HS-27A (cell line): ENCODE measurements at regions not wholly inside any gene's neighbourhood (a gene's known extent, or its start where the extent isn't known, plus 50 kb on each side); places are given as distances from the start of the nearest gene placed in this dataset.

Source experiments
- DNase-seq: peaks from one replicate; pipeline ENCODE4 v3.0.0-alpha.2; 2012; ENCODE audit warnings: low read depth, missing footprints

GRCh38 chr2:120852200-120852815 is 116.6 kb downstream of the GLI2 start:
- no peak for DNase-seq

- no peak for DNase-seq
Measured at GRCh38 chr2:120853306-120854013, 117.8 kb downstream of the GLI2 start.

GRCh38 chr2:120854014-120854620 is 118.4 kb downstream of the GLI2 start:
- DNase-seq: no peak

GRCh38 chr2:120854766-120855530 is 119.3 kb downstream of the GLI2 start:
- no peak for DNase-seq

- no peak for DNase-seq
Measured at GRCh38 chr2:120855855-120856405, 120.3 kb downstream of the GLI2 start.

GRCh38 chr2:120856421-120856862 is 120.8 kb downstream of the GLI2 start:
- peak; percentile 7 for DNase-seq

- no peak for DNase-seq
Measured at GRCh38 chr2:120857422-120857821, 121.8 kb downstream of the GLI2 start.

GRCh38 chr2:120857931-120858330 is 122.3 kb downstream of the GLI2 start:
- no peak for DNase-seq

GRCh38 chr2:120858361-120859106 is 122.9 kb downstream of the GLI2 start:
- DNase-seq: no peak

- DNase-seq: no peak
Measured at GRCh38 chr2:120859128-120859527, 123.5 kb downstream of the GLI2 start.

- DNase-seq: no peak
Measured at GRCh38 chr2:120859814-120860578, 124.3 kb downstream of the GLI2 start.

GRCh38 chr2:120860579-120860922 is 124.9 kb downstream of the GLI2 start:
- no peak for DNase-seq

- no peak for DNase-seq
Measured at GRCh38 chr2:120861191-120861575, 125.5 kb downstream of the GLI2 start.

- DNase-seq: no peak
Measured at GRCh38 chr2:120861576-120862191, 126.0 kb downstream of the GLI2 start.

- no peak for DNase-seq
Measured at GRCh38 chr2:120862201-120863060, 126.8 kb downstream of the GLI2 start.

- DNase-seq: no peak
Measured at GRCh38 chr2:120863146-120863545, 127.5 kb downstream of the GLI2 start.

- no peak for DNase-seq
Measured at GRCh38 chr2:120863661-120864320, 128.1 kb downstream of the GLI2 start.

- DNase-seq: no peak
Measured at GRCh38 chr2:120864981-120865380, 129.3 kb downstream of the GLI2 start.

GRCh38 chr2:120865656-120866055 is 130.0 kb downstream of the GLI2 start:
- no peak for DNase-seq
